A673 (cell line): ENCODE measurements at regions not wholly inside any gene's neighbourhood (a gene's known extent, or its start where the extent isn't known, plus 50 kb on each side); places are given as distances from the start of the nearest gene placed in this dataset.

Source experiments
- EZH2 ChIP-seq: fragments of 200-600 bp; sonication (generic); IDR thresholded peaks from 2 replicates; pipeline ENCODE4 v1.6.1; 2017; ENCODE audit warnings: borderline replicate concordance, low read depth, mild to moderate bottlenecking, mixed read lengths, antibody characterized with exemption, low read length; ENCODE audit not compliant: poor library complexity, severe bottlenecking
- TF ChIP-seq, protein P1 (sequence below): fragments of 300-800, 200-600 bp; sonication (generic); conservative IDR thresholded peaks from 2 replicates; pipeline ENCODE4 v1.5.1; 2017; ENCODE audit warnings: low read depth, mild to moderate bottlenecking, antibody characterized with exemption, low read length, moderate library complexity, mixed read lengths

DNA sequence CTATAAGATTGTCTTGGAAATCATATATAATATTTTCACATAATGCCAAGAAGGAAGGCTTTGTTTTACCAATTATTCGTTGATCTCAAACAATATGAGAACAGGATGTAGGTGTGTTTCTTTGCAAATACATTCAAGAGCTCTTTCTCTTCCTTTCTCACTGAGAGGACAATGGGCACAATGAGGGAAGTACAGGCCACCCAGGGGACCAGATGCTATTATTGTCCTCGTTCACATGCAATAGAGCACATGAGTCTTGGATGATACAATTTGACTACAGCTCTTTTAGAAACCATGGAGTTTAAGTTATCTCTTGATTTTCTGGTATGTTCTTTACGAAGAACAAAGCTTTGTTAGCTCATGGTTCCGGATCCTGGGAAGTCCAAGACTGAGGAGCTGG lies 323.7 kb upstream of the KLF6 start:
- TF ChIP-seq, protein P1, sequence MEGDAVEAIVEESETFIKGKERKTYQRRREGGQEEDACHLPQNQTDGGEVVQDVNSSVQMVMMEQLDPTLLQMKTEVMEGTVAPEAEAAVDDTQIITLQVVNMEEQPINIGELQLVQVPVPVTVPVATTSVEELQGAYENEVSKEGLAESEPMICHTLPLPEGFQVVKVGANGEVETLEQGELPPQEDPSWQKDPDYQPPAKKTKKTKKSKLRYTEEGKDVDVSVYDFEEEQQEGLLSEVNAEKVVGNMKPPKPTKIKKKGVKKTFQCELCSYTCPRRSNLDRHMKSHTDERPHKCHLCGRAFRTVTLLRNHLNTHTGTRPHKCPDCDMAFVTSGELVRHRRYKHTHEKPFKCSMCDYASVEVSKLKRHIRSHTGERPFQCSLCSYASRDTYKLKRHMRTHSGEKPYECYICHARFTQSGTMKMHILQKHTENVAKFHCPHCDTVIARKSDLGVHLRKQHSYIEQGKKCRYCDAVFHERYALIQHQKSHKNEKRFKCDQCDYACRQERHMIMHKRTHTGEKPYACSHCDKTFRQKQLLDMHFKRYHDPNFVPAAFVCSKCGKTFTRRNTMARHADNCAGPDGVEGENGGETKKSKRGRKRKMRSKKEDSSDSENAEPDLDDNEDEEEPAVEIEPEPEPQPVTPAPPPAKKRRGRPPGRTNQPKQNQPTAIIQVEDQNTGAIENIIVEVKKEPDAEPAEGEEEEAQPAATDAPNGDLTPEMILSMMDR = no peak
- no peak for TF ChIP-seq EZH2
